ENCODE measurements at regions not wholly inside any gene's neighbourhood (a gene's known extent, or its start where the extent isn't known, plus 50 kb on each side); places are given as distances from the start of the nearest gene placed in this dataset.

GRCh38 chr9:107989544-107989943, 500.0 kb upstream of the KLF4 start:
- no peak for DNase-seq

- DNase-seq = no peak
Observed at GRCh38 chr9:107989099-107989498, 499.5 kb upstream of the KLF4 start.

- no peak for DNase-seq
Observed at GRCh38 chr9:107984956-107985355, 495.4 kb upstream of the KLF4 start.

GRCh38 chr9:107983762-107984161, 494.2 kb upstream of the KLF4 start:
- DNase-seq = no peak

GRCh38 chr9:107983181-107983603, 493.6 kb upstream of the KLF4 start:
- no peak for DNase-seq

GRCh38 chr9:107982745-107983144, 493.2 kb upstream of the KLF4 start:
- DNase-seq = no peak

GRCh38 chr9:107982001-107982400, 492.4 kb upstream of the KLF4 start:
- DNase-seq = no peak

GRCh38 chr9:107980984-107981383, 491.4 kb upstream of the KLF4 start:
- no peak for DNase-seq

GRCh38 chr9:107976767-107977166, 487.2 kb upstream of the KLF4 start:
- no peak for DNase-seq

- DNase-seq = no peak
Observed at GRCh38 chr9:107975426-107976010, 485.9 kb upstream of the KLF4 start.

GRCh38 chr9:107973451-107973850, 483.9 kb upstream of the KLF4 start:
- no peak for DNase-seq

- DNase-seq = peak; percentile 48
Observed at GRCh38 chr9:107972346-107972745, 482.8 kb upstream of the KLF4 start.

GRCh38 chr9:107971241-107971640, 481.7 kb upstream of the KLF4 start:
- DNase-seq = no peak

GRCh38 chr9:107970726-107971125, 481.2 kb upstream of the KLF4 start:
- DNase-seq = peak; percentile 50

GRCh38 chr9:107969727-107970126, 480.2 kb upstream of the KLF4 start:
- DNase-seq = no peak

GRCh38 chr9:107969141-107969540, 479.6 kb upstream of the KLF4 start:
- no peak for DNase-seq

GRCh38 chr9:107963246-107963645, 473.7 kb upstream of the KLF4 start:
- DNase-seq = no peak

- DNase-seq = no peak
Observed at GRCh38 chr9:107960916-107961315, 471.3 kb upstream of the KLF4 start.

- DNase-seq = no peak
Observed at GRCh38 chr9:107954312-107954711, 464.7 kb upstream of the KLF4 start.

GRCh38 chr9:107953556-107954125, 464.1 kb upstream of the KLF4 start:
- no peak for DNase-seq

- no peak for DNase-seq
Observed at GRCh38 chr9:107952773-107953172, 463.2 kb upstream of the KLF4 start.

- DNase-seq = no peak
Observed at GRCh38 chr9:107951511-107951910, 461.9 kb upstream of the KLF4 start.

GRCh38 chr9:107949061-107949460, 459.5 kb upstream of the KLF4 start:
- DNase-seq = no peak

- no peak for DNase-seq
Observed at GRCh38 chr9:107948601-107949000, 459.0 kb upstream of the KLF4 start.

- DNase-seq = no peak
Observed at GRCh38 chr9:107948086-107948485, 458.5 kb upstream of the KLF4 start.

Measured in left kidney (tissue), 1 donor.